ENCODE measurements at regions not wholly inside any gene's neighbourhood (a gene's known extent, or its start where the extent isn't known, plus 50 kb on each side); places are given as distances from the start of the nearest gene placed in this dataset.
"Not testable (repeated sequence)": the region's sequence is repeated elsewhere in the genome, so short reads cannot be mapped to it uniquely, and the experiment has no call there.

DNA sequence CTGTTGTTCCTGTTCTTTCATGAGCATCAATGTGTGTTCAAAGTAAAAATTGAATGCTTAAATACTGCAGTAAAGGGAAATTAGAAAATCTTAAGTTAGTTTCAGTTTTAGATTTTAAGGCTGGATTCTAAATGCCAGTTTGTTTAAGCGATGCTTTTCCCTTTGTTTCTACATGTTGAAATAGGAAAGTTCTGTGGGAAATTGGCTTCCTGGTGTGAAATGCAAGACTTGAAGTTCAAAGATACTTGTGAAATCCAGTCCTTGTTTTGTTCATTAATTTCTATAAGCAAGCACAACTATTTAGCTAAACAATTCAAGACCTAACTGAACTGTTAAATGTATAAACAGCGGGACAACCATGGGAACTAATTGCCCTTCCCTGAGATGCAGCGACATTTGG lies 149.1 kb downstream of the LYPLAL1 start:
- DNase-seq (ENCODE audit: low spot score), result no peak
- H3K9me3 ChIP-seq (ENCODE audit: low read length), result no peaks in the 10 kb centered on the region
- no peaks in the 10 kb centered on the region for H3K9me2 ChIP-seq (ENCODE audit: insufficient read depth, low read length)
- no peak overlapping the region for H3K27ac ChIP-seq (ENCODE audit: low read depth, low read length, poor library complexity, severe bottlenecking)
- H2AFZ ChIP-seq (ENCODE audit: low read length), result no peak overlapping the region
- H3K4me2 ChIP-seq (ENCODE audit: low read length), result no peak overlapping the region
- ChIA-PET POLR2A (no interaction called here), CTCF (ENCODE audit: unreplicated experiment) (no interaction called here)
- BruUV-seq (replicated peaks), result no TSS peak
- no peaks in the 10 kb centered on the region for H4K20me1 ChIP-seq (ENCODE audit: insufficient read depth, low read length)
- H3K79me2 ChIP-seq (ENCODE audit: insufficient read depth, low read depth, low read length), result no peaks in the 10 kb centered on the region
- intact Hi-C loops (cut with micrococcal nuclease; ENCODE audit: unreplicated experiment), result no loop called here
- TF ChIP-seq, protein P1, sequence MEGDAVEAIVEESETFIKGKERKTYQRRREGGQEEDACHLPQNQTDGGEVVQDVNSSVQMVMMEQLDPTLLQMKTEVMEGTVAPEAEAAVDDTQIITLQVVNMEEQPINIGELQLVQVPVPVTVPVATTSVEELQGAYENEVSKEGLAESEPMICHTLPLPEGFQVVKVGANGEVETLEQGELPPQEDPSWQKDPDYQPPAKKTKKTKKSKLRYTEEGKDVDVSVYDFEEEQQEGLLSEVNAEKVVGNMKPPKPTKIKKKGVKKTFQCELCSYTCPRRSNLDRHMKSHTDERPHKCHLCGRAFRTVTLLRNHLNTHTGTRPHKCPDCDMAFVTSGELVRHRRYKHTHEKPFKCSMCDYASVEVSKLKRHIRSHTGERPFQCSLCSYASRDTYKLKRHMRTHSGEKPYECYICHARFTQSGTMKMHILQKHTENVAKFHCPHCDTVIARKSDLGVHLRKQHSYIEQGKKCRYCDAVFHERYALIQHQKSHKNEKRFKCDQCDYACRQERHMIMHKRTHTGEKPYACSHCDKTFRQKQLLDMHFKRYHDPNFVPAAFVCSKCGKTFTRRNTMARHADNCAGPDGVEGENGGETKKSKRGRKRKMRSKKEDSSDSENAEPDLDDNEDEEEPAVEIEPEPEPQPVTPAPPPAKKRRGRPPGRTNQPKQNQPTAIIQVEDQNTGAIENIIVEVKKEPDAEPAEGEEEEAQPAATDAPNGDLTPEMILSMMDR (conservative IDR thresholded peaks at IDR 0.05; ENCODE audit: low read length), result no peak
- no peak for TF ChIP-seq EZH2phosphoT487 (IDR thresholded peaks at IDR 0.05; ENCODE audit: borderline replicate concordance, low read depth, low read length)
- H3K4me3 ChIP-seq (ENCODE audit: low read depth, low read length, poor library complexity, severe bottlenecking), result no peak overlapping the region
- no peaks in the 10 kb centered on the region for H3K4me1 ChIP-seq (ENCODE audit: insufficient read depth, low read length, poor library complexity, severe bottlenecking)
- no peaks in the 10 kb centered on the region for H3K36me3 ChIP-seq (ENCODE audit: insufficient read depth, low read length)

DNA sequence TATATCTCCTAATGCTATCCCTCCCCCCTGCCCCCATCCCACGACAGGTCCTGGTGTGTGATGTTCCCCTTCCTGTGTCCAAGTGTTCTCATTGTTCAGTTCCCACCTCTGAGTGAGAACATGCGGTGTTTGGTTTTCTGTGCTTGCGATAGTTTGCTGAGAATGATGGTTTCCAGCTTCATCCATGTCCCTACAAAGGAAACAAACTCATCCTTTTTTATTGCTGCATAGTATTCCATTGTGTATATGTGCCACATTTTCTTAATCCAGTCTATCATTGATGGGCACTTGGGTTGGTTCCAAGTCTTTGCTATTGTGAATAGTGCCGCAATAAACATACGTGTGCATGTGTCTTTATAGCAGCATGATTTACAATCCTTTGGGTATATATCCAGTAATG lies 146.9 kb downstream of the LYPLAL1 start:
- H3K79me2 ChIP-seq (ENCODE audit: insufficient read depth, low read depth, low read length); DNase-seq (ENCODE audit: low spot score); H3K4me3 ChIP-seq (ENCODE audit: low read depth, low read length, poor library complexity, severe bottlenecking); H3K9me2 ChIP-seq (ENCODE audit: insufficient read depth, low read length); BruUV-seq (replicated peaks); H3K9me3 ChIP-seq (ENCODE audit: low read length); H2AFZ ChIP-seq (ENCODE audit: low read length); intact Hi-C loops (cut with micrococcal nuclease; ENCODE audit: unreplicated experiment); H3K4me1 ChIP-seq (ENCODE audit: insufficient read depth, low read length, poor library complexity, severe bottlenecking); POLR2A ChIA-PET; H3K27ac ChIP-seq (ENCODE audit: low read depth, low read length, poor library complexity, severe bottlenecking); CTCF ChIA-PET (ENCODE audit: unreplicated experiment); H3K36me3 ChIP-seq (ENCODE audit: insufficient read depth, low read length); H4K20me1 ChIP-seq (ENCODE audit: insufficient read depth, low read length); H3K4me2 ChIP-seq (ENCODE audit: low read length): not testable (repeated sequence)

DNA sequence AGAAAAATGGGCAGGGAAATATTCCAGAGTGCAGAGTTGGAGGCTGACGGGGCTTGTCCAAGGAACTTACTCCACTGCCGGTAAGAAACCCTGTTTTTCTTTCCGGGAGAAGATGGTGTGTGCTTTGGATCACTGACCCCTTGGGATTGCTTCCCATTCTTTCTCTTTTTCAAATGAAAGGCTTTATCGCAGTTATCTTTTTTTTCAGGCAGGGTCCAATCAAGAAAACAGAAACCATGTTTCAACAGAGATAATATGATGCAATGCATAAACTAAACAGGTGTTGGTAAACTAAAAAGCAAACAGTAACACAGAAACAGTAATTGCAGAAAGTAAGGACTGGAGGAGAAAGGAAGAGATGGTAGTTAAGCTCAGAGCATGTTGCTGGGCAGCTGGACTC lies 145.1 kb downstream of the LYPLAL1 start:
- H3K9me3 ChIP-seq (ENCODE audit: low read length), result 0 out of 2 replicates have a peak, but pooled peaks cover 3% of the 10 kb centered on the region
- DNase-seq (ENCODE audit: low spot score), result no peak
- no peaks in the 10 kb centered on the region for H3K4me1 ChIP-seq (ENCODE audit: insufficient read depth, low read length, poor library complexity, severe bottlenecking)
- no peak overlapping the region for H3K4me2 ChIP-seq (ENCODE audit: low read length)
- no peak overlapping the region for H3K4me3 ChIP-seq (ENCODE audit: low read depth, low read length, poor library complexity, severe bottlenecking)
- no TSS peak for BruUV-seq (replicated peaks)
- no peak overlapping the region for H2AFZ ChIP-seq (ENCODE audit: low read length)
- POLR2A ChIA-PET, result no interaction called here
- H3K27ac ChIP-seq (ENCODE audit: low read depth, low read length, poor library complexity, severe bottlenecking), result no peak overlapping the region
- H4K20me1 ChIP-seq (ENCODE audit: insufficient read depth, low read length), result no peaks in the 10 kb centered on the region
- no peaks in the 10 kb centered on the region for H3K36me3 ChIP-seq (ENCODE audit: insufficient read depth, low read length)
- TF ChIP-seq EZH2phosphoT487 (IDR thresholded peaks at IDR 0.05; ENCODE audit: borderline replicate concordance, low read depth, low read length), result no peak
- TF ChIP-seq, protein P1 (conservative IDR thresholded peaks at IDR 0.05; ENCODE audit: low read length), result no peak
- CTCF ChIA-PET (ENCODE audit: unreplicated experiment), result no interaction called here
- no peaks in the 10 kb centered on the region for H3K9me2 ChIP-seq (ENCODE audit: insufficient read depth, low read length)
- H3K79me2 ChIP-seq (ENCODE audit: insufficient read depth, low read depth, low read length), result no peaks in the 10 kb centered on the region
- intact Hi-C loops (cut with micrococcal nuclease; ENCODE audit: unreplicated experiment), result no loop called here
